Lower leg skin (tissue), 3 donors: ENCODE measurements at regions not wholly inside any gene's neighbourhood (a gene's known extent, or its start where the extent isn't known, plus 50 kb on each side); places are given as distances from the start of the nearest gene placed in this dataset.

ENCODE experiments used
- POLR2A ChIP-seq, 2 donors: fragments of 450-650 bp; IDR thresholded peaks; one replicate each; pipeline ENCODE4 v1.6.1; 2016 to 2017; ENCODE audit warnings: antibody characterized with exemption in 2 of 2, mild to moderate bottlenecking in 1 of 2, moderate library complexity in 1 of 2
- TF ChIP-seq, protein P1 (sequence below), 3 donors: fragments of 450-650 bp; IDR thresholded peaks; one replicate each; pipeline ENCODE4 v1.5.1; 2016; ENCODE audit warnings: antibody characterized with exemption in 3 of 3, mild to moderate bottlenecking in 3 of 3, moderate library complexity in 2 of 3

DNA sequence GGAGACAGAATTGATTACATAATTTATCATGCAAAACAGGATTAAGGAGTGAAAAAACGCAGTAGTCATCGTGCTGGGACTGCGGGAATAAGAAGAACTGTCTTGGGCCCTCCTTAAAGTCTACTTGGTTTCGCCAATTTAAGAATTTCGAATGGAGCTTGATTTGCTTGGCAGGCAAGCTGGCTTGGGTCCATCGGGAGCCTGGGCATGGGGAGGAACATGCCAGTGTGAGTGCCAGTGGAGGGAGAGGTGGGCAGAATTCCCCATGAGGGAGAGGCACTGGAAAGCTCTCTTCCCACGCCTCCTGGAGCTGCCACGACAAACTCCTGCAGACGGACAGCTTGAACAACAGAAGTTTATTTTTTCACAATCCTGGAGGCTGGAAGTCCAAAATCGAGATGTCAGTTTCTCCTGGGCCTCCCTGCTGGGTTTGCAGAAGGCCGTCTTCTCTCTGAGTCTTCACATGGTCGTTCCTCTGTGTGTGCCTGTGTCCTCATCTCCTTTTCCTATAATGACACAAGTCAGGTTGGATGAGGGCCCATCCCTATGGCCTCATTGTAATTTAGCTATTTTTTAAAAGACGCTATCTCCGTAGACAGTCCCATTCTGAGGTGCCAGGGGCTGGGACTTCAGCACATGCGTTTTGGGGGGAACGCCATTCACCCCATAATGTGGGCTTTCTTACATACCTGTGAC lies 528.7 kb upstream of the DPP6 start:
- TF ChIP-seq, protein P1, sequence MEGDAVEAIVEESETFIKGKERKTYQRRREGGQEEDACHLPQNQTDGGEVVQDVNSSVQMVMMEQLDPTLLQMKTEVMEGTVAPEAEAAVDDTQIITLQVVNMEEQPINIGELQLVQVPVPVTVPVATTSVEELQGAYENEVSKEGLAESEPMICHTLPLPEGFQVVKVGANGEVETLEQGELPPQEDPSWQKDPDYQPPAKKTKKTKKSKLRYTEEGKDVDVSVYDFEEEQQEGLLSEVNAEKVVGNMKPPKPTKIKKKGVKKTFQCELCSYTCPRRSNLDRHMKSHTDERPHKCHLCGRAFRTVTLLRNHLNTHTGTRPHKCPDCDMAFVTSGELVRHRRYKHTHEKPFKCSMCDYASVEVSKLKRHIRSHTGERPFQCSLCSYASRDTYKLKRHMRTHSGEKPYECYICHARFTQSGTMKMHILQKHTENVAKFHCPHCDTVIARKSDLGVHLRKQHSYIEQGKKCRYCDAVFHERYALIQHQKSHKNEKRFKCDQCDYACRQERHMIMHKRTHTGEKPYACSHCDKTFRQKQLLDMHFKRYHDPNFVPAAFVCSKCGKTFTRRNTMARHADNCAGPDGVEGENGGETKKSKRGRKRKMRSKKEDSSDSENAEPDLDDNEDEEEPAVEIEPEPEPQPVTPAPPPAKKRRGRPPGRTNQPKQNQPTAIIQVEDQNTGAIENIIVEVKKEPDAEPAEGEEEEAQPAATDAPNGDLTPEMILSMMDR (IDR thresholded peaks at IDR 0.05): no peak
- TF ChIP-seq POLR2A (IDR thresholded peaks at IDR 0.05): no peak
